GM18520 (cell line): ENCODE measurements at regions not wholly inside any gene's neighbourhood (a gene's known extent, or its start where the extent isn't known, plus 50 kb on each side); places are given as distances from the start of the nearest gene placed in this dataset.

Experiments used
- ATAC-seq: cut with Tn5 transposase; IDR thresholded peaks from one replicate; pipeline ENCODE4 v1.9.1; 2021; ENCODE audit not compliant: unreplicated experiment

GRCh38 chr9:108618906-108619550, 236.8 kb downstream of the ACTL7B start:
- no peak for ATAC-seq

- ATAC-seq, result no peak
Observed at GRCh38 chr9:108617676-108618075, 238.1 kb downstream of the ACTL7B start.

- no peak for ATAC-seq
Observed at GRCh38 chr9:108615152-108615551, 240.6 kb downstream of the ACTL7B start.

GRCh38 chr9:108612513-108612912, 243.3 kb downstream of the ACTL7B start:
- no peak for ATAC-seq

- no peak for ATAC-seq
Observed at GRCh38 chr9:108609897-108610253, 245.9 kb downstream of the ACTL7B start.

- ATAC-seq, result no peak
Observed at GRCh38 chr9:108609227-108609896, 246.4 kb downstream of the ACTL7B start.

GRCh38 chr9:108607607-108608006, 248.2 kb downstream of the ACTL7B start:
- ATAC-seq, result no peak

- ATAC-seq, result no peak
Observed at GRCh38 chr9:108606401-108606800, 249.4 kb downstream of the ACTL7B start.

GRCh38 chr9:108603141-108603540, 252.6 kb downstream of the ACTL7B start:
- no peak for ATAC-seq

GRCh38 chr9:108600896-108601295, 254.9 kb downstream of the ACTL7B start:
- ATAC-seq, result no peak

GRCh38 chr9:108599571-108599970, 256.2 kb downstream of the ACTL7B start:
- ATAC-seq, result no peak

GRCh38 chr9:108591121-108591520, 264.7 kb downstream of the ACTL7B start:
- ATAC-seq, result no peak

- ATAC-seq, result no peak
Observed at GRCh38 chr9:108588246-108588645, 267.5 kb downstream of the ACTL7B start.

GRCh38 chr9:108586471-108587139, 269.2 kb downstream of the ACTL7B start:
- ATAC-seq, result no peak

- no peak for ATAC-seq
Observed at GRCh38 chr9:108584860-108585259, 270.9 kb downstream of the ACTL7B start.

- ATAC-seq, result no peak
Observed at GRCh38 chr9:108582726-108583125, 273.1 kb downstream of the ACTL7B start.

GRCh38 chr9:108579757-108580439, 275.9 kb downstream of the ACTL7B start:
- ATAC-seq, result no peak

- no peak for ATAC-seq
Observed at GRCh38 chr9:108575276-108575675, 280.5 kb downstream of the ACTL7B start.

- no peak for ATAC-seq
Observed at GRCh38 chr9:108569624-108570023, 286.2 kb downstream of the ACTL7B start.

GRCh38 chr9:108568093-108568492, 287.7 kb downstream of the ACTL7B start:
- no peak for ATAC-seq

GRCh38 chr9:108567571-108567970, 288.2 kb downstream of the ACTL7B start:
- ATAC-seq, result no peak
